ENCODE measurements at regions not wholly inside any gene's neighbourhood (a gene's known extent, or its start where the extent isn't known, plus 50 kb on each side); places are given as distances from the start of the nearest gene placed in this dataset.

DNA sequence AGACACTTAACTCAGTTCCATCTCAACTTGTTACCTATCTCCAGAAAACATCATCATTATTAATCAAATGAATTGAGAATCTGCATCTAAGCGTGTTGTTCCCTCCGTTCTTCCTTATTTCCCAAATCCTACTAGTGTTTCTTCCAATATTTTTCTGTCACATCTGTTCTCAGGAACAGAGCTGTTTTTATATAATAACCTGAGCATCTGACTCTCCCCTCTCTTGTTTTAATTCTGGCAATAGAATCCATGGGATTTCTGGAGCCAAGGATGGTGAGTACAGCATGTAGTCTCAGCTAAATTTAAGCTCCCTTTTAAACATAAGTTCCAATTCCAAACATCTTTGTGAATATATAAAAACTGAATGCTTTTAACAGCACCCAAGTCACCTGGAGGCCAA, 558.3 kb downstream of the DTWD2 start:
- Histone ChIP-seq H3K4me1 (ENCODE audit: control insufficient read depth, insufficient read depth, low read length) (no peaks in the 10 kb centered on the region), H3K9me3 (replicated peaks; ENCODE audit: control insufficient read depth, insufficient read depth, low read length) (no peaks in the 10 kb centered on the region), H3K79me2 (ENCODE audit: control insufficient read depth, insufficient read depth, low read length) (no peaks in the 10 kb centered on the region), H3K4me3 (no peak overlapping the region), H3K4me2 (ENCODE audit: control insufficient read depth, insufficient read depth) (no peak overlapping the region), H3K27me3 (replicated peaks in 1 of 2; ENCODE audit: control insufficient read depth in 2 of 2, insufficient read depth in 2 of 2, low read length in 1 of 2) (no peaks in the 10 kb centered on the region), H2AFZ (ENCODE audit: control insufficient read depth, low read depth, low read length) (no peak overlapping the region), H3K9ac (ENCODE audit: control insufficient read depth, insufficient read depth, low read length) (no peak overlapping the region), H3K27ac (ENCODE audit: control insufficient read depth, insufficient read depth) (no peak overlapping the region), H4K20me1 (ENCODE audit: control insufficient read depth, insufficient read depth) (no peaks in the 10 kb centered on the region), H3K36me3 (ENCODE audit: control insufficient read depth in 2 of 2, insufficient read depth in 2 of 2, low read length in 1 of 2) (no peaks in the 10 kb centered on the region)
- ATAC-seq (no peak), DNase-seq (ENCODE audit: low read depth, low spot score) (no peak), FAIRE-seq (no peak)
- CTCF ChIA-PET = no interaction called here
- RAD21 ChIA-PET (ENCODE audit: unreplicated experiment) = no interaction called here
- BruUV-seq (replicated peaks) = no TSS peak
- in situ Hi-C loops (cut with MboI) (no loop called here), intact Hi-C loops (cut with micrococcal nuclease; ENCODE audit: unreplicated experiment) (no loop called here)
- SMC1A ChIA-PET (ENCODE audit: uncharacterized antibody, unreplicated experiment) = no interaction called here
- 42% methylated on average over 2 of the region's 2 CpGs for WGBS (ENCODE audit: insufficient coverage, insufficient replicate concordance, low lambda C conversion rate, missing lambda C conversion rate)
- POLR2A ChIA-PET = no interaction called here
- no peak for TF ChIP-seq ZNF24 (IDR thresholded peaks at IDR 0.05)
- TF ChIP-seq, protein P1, sequence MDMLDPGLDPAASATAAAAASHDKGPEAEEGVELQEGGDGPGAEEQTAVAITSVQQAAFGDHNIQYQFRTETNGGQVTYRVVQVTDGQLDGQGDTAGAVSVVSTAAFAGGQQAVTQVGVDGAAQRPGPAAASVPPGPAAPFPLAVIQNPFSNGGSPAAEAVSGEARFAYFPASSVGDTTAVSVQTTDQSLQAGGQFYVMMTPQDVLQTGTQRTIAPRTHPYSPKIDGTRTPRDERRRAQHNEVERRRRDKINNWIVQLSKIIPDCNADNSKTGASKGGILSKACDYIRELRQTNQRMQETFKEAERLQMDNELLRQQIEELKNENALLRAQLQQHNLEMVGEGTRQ (IDR thresholded peaks at IDR 0.05; ENCODE audit: borderline replicate concordance, low read depth, low read length) = no peak
- no peak for TF ChIP-seq ZNF217 (IDR thresholded peaks at IDR 0.05)
- no peak for TF ChIP-seq WRNIP1 (IDR thresholded peaks at IDR 0.05; ENCODE audit: borderline replicate concordance, low read depth, low read length)
- no peak for TF ChIP-seq MEF2B (IDR thresholded peaks at IDR 0.05; ENCODE audit: partially characterized antibody, poor library complexity, severe bottlenecking)
- TF ChIP-seq, protein P2, sequence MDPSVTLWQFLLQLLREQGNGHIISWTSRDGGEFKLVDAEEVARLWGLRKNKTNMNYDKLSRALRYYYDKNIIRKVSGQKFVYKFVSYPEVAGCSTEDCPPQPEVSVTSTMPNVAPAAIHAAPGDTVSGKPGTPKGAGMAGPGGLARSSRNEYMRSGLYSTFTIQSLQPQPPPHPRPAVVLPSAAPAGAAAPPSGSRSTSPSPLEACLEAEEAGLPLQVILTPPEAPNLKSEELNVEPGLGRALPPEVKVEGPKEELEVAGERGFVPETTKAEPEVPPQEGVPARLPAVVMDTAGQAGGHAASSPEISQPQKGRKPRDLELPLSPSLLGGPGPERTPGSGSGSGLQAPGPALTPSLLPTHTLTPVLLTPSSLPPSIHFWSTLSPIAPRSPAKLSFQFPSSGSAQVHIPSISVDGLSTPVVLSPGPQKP (IDR thresholded peaks at IDR 0.05; ENCODE audit: low read depth, low read length) = no peak
- no peak for TF ChIP-seq MTA2 (IDR thresholded peaks at IDR 0.05; ENCODE audit: low read depth)
- TF ChIP-seq, protein P3, sequence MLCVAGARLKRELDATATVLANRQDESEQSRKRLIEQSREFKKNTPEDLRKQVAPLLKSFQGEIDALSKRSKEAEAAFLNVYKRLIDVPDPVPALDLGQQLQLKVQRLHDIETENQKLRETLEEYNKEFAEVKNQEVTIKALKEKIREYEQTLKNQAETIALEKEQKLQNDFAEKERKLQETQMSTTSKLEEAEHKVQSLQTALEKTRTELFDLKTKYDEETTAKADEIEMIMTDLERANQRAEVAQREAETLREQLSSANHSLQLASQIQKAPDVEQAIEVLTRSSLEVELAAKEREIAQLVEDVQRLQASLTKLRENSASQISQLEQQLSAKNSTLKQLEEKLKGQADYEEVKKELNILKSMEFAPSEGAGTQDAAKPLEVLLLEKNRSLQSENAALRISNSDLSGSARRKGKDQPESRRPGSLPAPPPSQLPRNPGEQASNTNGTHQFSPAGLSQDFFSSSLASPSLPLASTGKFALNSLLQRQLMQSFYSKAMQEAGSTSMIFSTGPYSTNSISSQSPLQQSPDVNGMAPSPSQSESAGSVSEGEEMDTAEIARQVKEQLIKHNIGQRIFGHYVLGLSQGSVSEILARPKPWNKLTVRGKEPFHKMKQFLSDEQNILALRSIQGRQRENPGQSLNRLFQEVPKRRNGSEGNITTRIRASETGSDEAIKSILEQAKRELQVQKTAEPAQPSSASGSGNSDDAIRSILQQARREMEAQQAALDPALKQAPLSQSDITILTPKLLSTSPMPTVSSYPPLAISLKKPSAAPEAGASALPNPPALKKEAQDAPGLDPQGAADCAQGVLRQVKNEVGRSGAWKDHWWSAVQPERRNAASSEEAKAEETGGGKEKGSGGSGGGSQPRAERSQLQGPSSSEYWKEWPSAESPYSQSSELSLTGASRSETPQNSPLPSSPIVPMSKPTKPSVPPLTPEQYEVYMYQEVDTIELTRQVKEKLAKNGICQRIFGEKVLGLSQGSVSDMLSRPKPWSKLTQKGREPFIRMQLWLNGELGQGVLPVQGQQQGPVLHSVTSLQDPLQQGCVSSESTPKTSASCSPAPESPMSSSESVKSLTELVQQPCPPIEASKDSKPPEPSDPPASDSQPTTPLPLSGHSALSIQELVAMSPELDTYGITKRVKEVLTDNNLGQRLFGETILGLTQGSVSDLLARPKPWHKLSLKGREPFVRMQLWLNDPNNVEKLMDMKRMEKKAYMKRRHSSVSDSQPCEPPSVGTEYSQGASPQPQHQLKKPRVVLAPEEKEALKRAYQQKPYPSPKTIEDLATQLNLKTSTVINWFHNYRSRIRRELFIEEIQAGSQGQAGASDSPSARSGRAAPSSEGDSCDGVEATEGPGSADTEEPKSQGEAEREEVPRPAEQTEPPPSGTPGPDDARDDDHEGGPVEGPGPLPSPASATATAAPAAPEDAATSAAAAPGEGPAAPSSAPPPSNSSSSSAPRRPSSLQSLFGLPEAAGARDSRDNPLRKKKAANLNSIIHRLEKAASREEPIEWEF (IDR thresholded peaks at IDR 0.05; ENCODE audit: insufficient replicate concordance, low read depth, low read length) = no peak
- no peak for TF ChIP-seq PAX5 (IDR thresholded peaks at IDR 0.05; ENCODE audit: borderline replicate concordance, low read depth, low read length)
- no peak for TF ChIP-seq ZSCAN29 (IDR thresholded peaks at IDR 0.05)
- TF ChIP-seq NR2C1 (IDR thresholded peaks at IDR 0.05) = no peak
- no peak for TF ChIP-seq KDM1A (IDR thresholded peaks at IDR 0.05; ENCODE audit: borderline replicate concordance)
- TF ChIP-seq SMAD1 (IDR thresholded peaks at IDR 0.05; ENCODE audit: low read depth, partially characterized antibody) = no peak
- no peak for TF ChIP-seq HDAC2 (IDR thresholded peaks at IDR 0.05)
- TF ChIP-seq, protein P4, sequence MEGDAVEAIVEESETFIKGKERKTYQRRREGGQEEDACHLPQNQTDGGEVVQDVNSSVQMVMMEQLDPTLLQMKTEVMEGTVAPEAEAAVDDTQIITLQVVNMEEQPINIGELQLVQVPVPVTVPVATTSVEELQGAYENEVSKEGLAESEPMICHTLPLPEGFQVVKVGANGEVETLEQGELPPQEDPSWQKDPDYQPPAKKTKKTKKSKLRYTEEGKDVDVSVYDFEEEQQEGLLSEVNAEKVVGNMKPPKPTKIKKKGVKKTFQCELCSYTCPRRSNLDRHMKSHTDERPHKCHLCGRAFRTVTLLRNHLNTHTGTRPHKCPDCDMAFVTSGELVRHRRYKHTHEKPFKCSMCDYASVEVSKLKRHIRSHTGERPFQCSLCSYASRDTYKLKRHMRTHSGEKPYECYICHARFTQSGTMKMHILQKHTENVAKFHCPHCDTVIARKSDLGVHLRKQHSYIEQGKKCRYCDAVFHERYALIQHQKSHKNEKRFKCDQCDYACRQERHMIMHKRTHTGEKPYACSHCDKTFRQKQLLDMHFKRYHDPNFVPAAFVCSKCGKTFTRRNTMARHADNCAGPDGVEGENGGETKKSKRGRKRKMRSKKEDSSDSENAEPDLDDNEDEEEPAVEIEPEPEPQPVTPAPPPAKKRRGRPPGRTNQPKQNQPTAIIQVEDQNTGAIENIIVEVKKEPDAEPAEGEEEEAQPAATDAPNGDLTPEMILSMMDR (IDR thresholded peaks at IDR 0.05 in 2 of 3, conservative IDR thresholded peaks at IDR 0.05 in 1 of 3; ENCODE audit: control insufficient read depth in 2 of 3, extremely low read depth in 1 of 3, insufficient read depth in 1 of 3, low read depth in 3 of 3, low read length in 3 of 3) = no peak
- TF ChIP-seq, protein P5, sequence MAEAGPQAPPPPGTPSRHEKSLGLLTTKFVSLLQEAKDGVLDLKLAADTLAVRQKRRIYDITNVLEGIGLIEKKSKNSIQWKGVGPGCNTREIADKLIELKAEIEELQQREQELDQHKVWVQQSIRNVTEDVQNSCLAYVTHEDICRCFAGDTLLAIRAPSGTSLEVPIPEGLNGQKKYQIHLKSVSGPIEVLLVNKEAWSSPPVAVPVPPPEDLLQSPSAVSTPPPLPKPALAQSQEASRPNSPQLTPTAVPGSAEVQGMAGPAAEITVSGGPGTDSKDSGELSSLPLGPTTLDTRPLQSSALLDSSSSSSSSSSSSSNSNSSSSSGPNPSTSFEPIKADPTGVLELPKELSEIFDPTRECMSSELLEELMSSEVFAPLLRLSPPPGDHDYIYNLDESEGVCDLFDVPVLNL (IDR thresholded peaks at IDR 0.05; ENCODE audit: low read depth, low read length) = no peak

All from GM12878 (cell line).